ENCODE measurements at regions not wholly inside any gene's neighbourhood (a gene's known extent, or its start where the extent isn't known, plus 50 kb on each side); places are given as distances from the start of the nearest gene placed in this dataset.

- POLR2A ChIA-PET: no interaction called here
- 6% methylated on average over 3 of the region's 3 CpGs for WGBS (ENCODE audit: insufficient coverage, insufficient replicate concordance, low lambda C conversion rate, missing lambda C conversion rate)
Observed at GRCh38 chr5:166192696-166193095, 2098.7 kb upstream of the WWC1 start.

GRCh38 chr5:166195981-166196380 is 2095.5 kb upstream of the WWC1 start:
- in situ Hi-C loops (cut with MboI): no loop called here
- POLR2A ChIA-PET: interaction anchor here (0.5 kb wide), 1 partner anchor 534 kb away, joined by 3 read pairs; no protein-coding TSS in a partner anchor
- TF ChIP-seq JUND (IDR thresholded peaks at IDR 0.05; ENCODE audit: low read depth, low read length): no peak
- TF ChIP-seq CUX1 (IDR thresholded peaks at IDR 0.05; ENCODE audit: insufficient replicate concordance, low read depth, low read length): no peak
- TF ChIP-seq SREBF1 (IDR thresholded peaks at IDR 0.05; ENCODE audit: low read length): no peak
- TF ChIP-seq IKZF2 (IDR thresholded peaks at IDR 0.05): no peak
- no peak for TF ChIP-seq POLR2A (IDR thresholded peaks at IDR 0.05; ENCODE audit: low read depth, low read length)
- TF ChIP-seq HSF1 (IDR thresholded peaks at IDR 0.05; ENCODE audit: low read depth, low read length): no peak
- TF ChIP-seq SIX5 (IDR thresholded peaks at IDR 0.05; ENCODE audit: low read depth, low read length, severe bottlenecking): no peak
- TF ChIP-seq EGR1 (IDR thresholded peaks at IDR 0.05; ENCODE audit: borderline replicate concordance in 1 of 2, low read depth in 2 of 2, low read length in 2 of 2): no peak

More at GRCh38 chr5:166192696-166193095, 2098.7 kb upstream of the WWC1 start:
- Histone ChIP-seq H3K4me2 (ENCODE audit: control insufficient read depth, insufficient read depth) (no peak overlapping the region), H4K20me1 (ENCODE audit: control insufficient read depth, insufficient read depth) (no peaks in the 10 kb centered on the region), H3K4me3 (no peak overlapping the region), H3K27ac (ENCODE audit: control insufficient read depth, insufficient read depth) (no peak overlapping the region), H2AFZ (ENCODE audit: control insufficient read depth, low read depth, low read length) (no peak overlapping the region), H3K9me3 (replicated peaks; ENCODE audit: control insufficient read depth, insufficient read depth, low read length) (no peaks in the 10 kb centered on the region), H3K27me3 (replicated peaks in 1 of 2; ENCODE audit: control insufficient read depth in 2 of 2, insufficient read depth in 2 of 2, low read length in 1 of 2) (no peaks in the 10 kb centered on the region), H3K79me2 (ENCODE audit: control insufficient read depth, insufficient read depth, low read length) (no peaks in the 10 kb centered on the region), H3K9ac (ENCODE audit: control insufficient read depth, insufficient read depth, low read length) (no peak overlapping the region), H3K36me3 (ENCODE audit: control insufficient read depth in 2 of 2, insufficient read depth in 2 of 2, low read length in 1 of 2) (no peaks in the 10 kb centered on the region), H3K4me1 (ENCODE audit: control insufficient read depth, insufficient read depth, low read length) (no peaks in the 10 kb centered on the region)
- FAIRE-seq (no peak), DNase-seq (ENCODE audit: low read depth, low spot score) (no peak), ATAC-seq (no peak)
- CTCF ChIA-PET: no interaction called here
- RAD21 ChIA-PET (ENCODE audit: unreplicated experiment): no interaction called here
- intact Hi-C loops (cut with micrococcal nuclease; ENCODE audit: unreplicated experiment): no loop called here
- TF ChIP-seq ATF3 (IDR thresholded peaks at IDR 0.05; ENCODE audit: borderline replicate concordance, extremely low read depth, low read depth, low read length) (no peak), RAD21 (IDR thresholded peaks at IDR 0.05; ENCODE audit: insufficient read depth, low read depth, low read length) (no peak)
- in situ Hi-C loops (cut with MboI): no loop called here
- no TSS peak for BruUV-seq (replicated peaks)
- SMC1A ChIA-PET (ENCODE audit: uncharacterized antibody, unreplicated experiment): no interaction called here

More at GRCh38 chr5:166195981-166196380, 2095.5 kb upstream of the WWC1 start:
- H3K27me3 ChIP-seq (replicated peaks in 1 of 2; ENCODE audit: control insufficient read depth in 2 of 2, insufficient read depth in 2 of 2, low read length in 1 of 2): no peaks in the 10 kb centered on the region
- 53% methylated on average over 3 of the region's 3 CpGs for WGBS (ENCODE audit: insufficient coverage, insufficient replicate concordance, low lambda C conversion rate, missing lambda C conversion rate)
- ATAC-seq: no peak
- SMC1A ChIA-PET (ENCODE audit: uncharacterized antibody, unreplicated experiment): no interaction called here
- no peaks in the 10 kb centered on the region for H3K79me2 ChIP-seq (ENCODE audit: control insufficient read depth, insufficient read depth, low read length)
- no peak for DNase-seq (ENCODE audit: low read depth, low spot score)
- CTCF ChIA-PET: no interaction called here
- H3K36me3 ChIP-seq (ENCODE audit: control insufficient read depth in 2 of 2, insufficient read depth in 2 of 2, low read length in 1 of 2): no peaks in the 10 kb centered on the region
- no peak overlapping the region for H3K9ac ChIP-seq (ENCODE audit: control insufficient read depth, insufficient read depth, low read length)
- no peak overlapping the region for H2AFZ ChIP-seq (ENCODE audit: control insufficient read depth, low read depth, low read length)
- intact Hi-C loops (cut with micrococcal nuclease; ENCODE audit: unreplicated experiment): no loop called here
- no TSS peak for BruUV-seq (replicated peaks)
- no peak overlapping the region for H3K4me3 ChIP-seq
- H3K27ac ChIP-seq (ENCODE audit: control insufficient read depth, insufficient read depth): no peak overlapping the region
- no peaks in the 10 kb centered on the region for H3K9me3 ChIP-seq (replicated peaks; ENCODE audit: control insufficient read depth, insufficient read depth, low read length)
- no peaks in the 10 kb centered on the region for H4K20me1 ChIP-seq (ENCODE audit: control insufficient read depth, insufficient read depth)
- FAIRE-seq: no peak
- no peaks in the 10 kb centered on the region for H3K4me1 ChIP-seq (ENCODE audit: control insufficient read depth, insufficient read depth, low read length)
- no peak overlapping the region for H3K4me2 ChIP-seq (ENCODE audit: control insufficient read depth, insufficient read depth)
- RAD21 ChIA-PET (ENCODE audit: unreplicated experiment): no interaction called here

Measured in GM12878 (cell line).